Upper lobe of right lung (tissue), 1 donor: ENCODE measurements at regions not wholly inside any gene's neighbourhood (a gene's known extent, or its start where the extent isn't known, plus 50 kb on each side); places are given as distances from the start of the nearest gene placed in this dataset.

Experiments
- ATAC-seq: fragments of 200-7000 bp; cut with Tn5 transposase; one replicate; pipeline ENCODE4 v1.9.1; 2020; ENCODE audit warnings: mild to moderate bottlenecking, moderate library complexity
- DNase-seq: peaks from one replicate; pipeline ENCODE4 v3.0.0-alpha.2; 2020
- H3K27ac ChIP-seq: fragments of 200-600 bp; one replicate; pipeline ENCODE4 v1.8.0; 2022
- H3K27me3 ChIP-seq: fragments of 200-600 bp; one replicate; pipeline ENCODE4 v1.8.0; 2022; ENCODE audit warnings: mild to moderate bottlenecking
- H3K36me3 ChIP-seq: fragments of 200-600 bp; one replicate; pipeline ENCODE4 v1.8.0; 2022
- H3K4me1 ChIP-seq: fragments of 200-600 bp; one replicate; pipeline ENCODE4 v1.8.0; 2022
- H3K4me3 ChIP-seq: fragments of 200-600 bp; one replicate; pipeline ENCODE4 v1.8.0; 2022; ENCODE audit warnings: mild to moderate bottlenecking
- H3K9me3 ChIP-seq: fragments of 200-600 bp; one replicate; pipeline ENCODE4 v1.8.0; 2022
- intact Hi-C: fragments of 100-400 bp; cut with DNase I; formaldehyde crosslinking; loops from one replicate; pipeline ENCODE4 v1.11.0; 2022
- TF ChIP-seq, protein P1 (sequence below): fragments of 200-600 bp; IDR thresholded peaks from one replicate; pipeline ENCODE4 v1.8.0; 2022; ENCODE audit warnings: antibody characterized with exemption
- donor health status: DM: no; HTN: yes; CAD: no; lungs with severe emphysema.

DNA sequence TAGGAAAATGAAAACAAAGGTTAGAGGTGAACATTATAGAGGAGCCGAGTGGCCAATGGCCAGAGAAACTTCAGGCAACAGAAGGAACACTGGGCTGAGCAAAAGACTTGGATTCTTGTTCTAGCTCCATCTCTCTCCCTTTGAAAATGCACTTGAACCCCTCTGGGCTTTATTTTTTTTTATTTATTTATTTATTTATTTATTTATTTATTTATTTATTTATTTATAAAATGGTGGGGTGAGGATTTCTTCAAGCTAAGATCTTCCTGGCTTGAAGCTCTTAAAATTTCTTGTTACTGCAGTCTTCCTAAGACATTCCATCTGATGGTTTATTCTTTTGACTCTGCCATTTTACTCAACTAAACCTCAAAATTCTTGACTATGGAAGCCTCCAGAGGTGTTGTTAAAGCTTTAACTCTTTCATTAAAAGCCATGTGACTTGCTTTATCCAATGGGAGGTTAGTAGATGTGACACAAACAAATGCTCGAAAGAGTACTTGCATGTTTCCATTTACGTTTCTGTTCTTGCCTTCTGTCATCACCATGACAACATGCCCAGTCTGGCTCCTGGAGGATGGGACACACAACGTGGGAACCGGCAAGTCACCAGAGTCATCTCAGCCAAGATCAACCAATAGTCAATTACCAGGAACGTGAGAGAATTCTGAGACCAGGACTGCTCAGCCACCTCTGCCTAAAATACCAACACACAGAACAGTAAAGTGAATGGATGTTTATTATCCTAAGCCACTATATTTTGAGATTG lies 325.2 kb upstream of the CTNNB1 start:
- H3K4me1 ChIP-seq: peaks cover 32% of the 10 kb centered on the region
- no peak overlapping the region for H3K4me3 ChIP-seq
- no peaks in the 10 kb centered on the region for H3K36me3 ChIP-seq
- no peak overlapping the region for H3K27ac ChIP-seq
- no peaks in the 10 kb centered on the region for H3K27me3 ChIP-seq
- ATAC-seq (no peak), DNase-seq (no peak)
- TF ChIP-seq, protein P1, sequence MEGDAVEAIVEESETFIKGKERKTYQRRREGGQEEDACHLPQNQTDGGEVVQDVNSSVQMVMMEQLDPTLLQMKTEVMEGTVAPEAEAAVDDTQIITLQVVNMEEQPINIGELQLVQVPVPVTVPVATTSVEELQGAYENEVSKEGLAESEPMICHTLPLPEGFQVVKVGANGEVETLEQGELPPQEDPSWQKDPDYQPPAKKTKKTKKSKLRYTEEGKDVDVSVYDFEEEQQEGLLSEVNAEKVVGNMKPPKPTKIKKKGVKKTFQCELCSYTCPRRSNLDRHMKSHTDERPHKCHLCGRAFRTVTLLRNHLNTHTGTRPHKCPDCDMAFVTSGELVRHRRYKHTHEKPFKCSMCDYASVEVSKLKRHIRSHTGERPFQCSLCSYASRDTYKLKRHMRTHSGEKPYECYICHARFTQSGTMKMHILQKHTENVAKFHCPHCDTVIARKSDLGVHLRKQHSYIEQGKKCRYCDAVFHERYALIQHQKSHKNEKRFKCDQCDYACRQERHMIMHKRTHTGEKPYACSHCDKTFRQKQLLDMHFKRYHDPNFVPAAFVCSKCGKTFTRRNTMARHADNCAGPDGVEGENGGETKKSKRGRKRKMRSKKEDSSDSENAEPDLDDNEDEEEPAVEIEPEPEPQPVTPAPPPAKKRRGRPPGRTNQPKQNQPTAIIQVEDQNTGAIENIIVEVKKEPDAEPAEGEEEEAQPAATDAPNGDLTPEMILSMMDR: no peak
- intact Hi-C loops: no loop called here
- H3K9me3 ChIP-seq: no peaks in the 10 kb centered on the region

DNA sequence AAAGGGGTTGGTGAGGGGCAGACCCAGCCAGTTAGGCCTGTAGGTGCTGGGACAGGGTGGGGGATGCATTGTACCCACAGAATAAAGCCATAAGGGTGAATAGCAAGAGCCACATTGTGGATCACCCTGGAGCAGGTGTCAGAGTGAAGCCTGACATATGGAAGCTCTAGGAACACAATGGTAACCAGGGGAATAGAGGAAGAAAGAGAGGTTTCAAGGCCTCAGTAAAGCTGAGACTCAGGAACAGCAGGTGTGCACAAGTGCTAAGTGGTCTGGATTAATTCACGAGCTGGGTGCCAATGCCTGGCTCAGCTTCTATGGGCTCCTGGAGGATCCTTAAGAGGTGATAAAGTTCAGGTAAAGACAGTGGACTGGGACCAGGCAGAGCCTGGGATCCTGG lies 323.7 kb upstream of the CTNNB1 start:
- Histone ChIP-seq H3K9me3 (no peaks in the 10 kb centered on the region), H3K27me3 (no peaks in the 10 kb centered on the region), H3K4me3 (no peak overlapping the region), H3K27ac (no peak overlapping the region), H3K4me1 (peaks cover 37% of the 10 kb centered on the region), H3K36me3 (no peaks in the 10 kb centered on the region)
- DNase-seq (no peak), ATAC-seq (no peak)
- TF ChIP-seq, protein P1: no peak
- intact Hi-C loops: no loop called here

DNA sequence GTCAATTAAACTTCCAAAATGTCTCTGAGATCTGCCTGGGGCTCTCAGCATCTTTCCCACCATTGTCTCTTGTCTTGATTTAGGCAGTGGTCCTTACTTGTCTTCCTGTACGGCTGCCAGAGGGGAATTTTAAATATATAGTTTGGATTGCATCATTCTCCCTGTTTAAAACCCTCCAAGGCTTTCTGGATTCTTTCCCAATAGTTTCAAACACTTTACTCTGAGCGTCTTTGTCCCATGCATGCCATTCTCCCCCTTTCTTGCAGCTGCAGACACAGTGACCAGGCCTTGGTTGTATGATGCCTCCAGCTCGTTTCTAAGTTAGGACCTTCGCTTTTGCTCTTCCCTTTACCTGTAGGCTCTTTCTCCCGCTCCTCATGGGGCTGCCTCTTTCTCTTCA lies 323.3 kb upstream of the CTNNB1 start:
- no peak for ATAC-seq
- H3K27ac ChIP-seq: peak overlapping the region; percentile 1

DNA sequence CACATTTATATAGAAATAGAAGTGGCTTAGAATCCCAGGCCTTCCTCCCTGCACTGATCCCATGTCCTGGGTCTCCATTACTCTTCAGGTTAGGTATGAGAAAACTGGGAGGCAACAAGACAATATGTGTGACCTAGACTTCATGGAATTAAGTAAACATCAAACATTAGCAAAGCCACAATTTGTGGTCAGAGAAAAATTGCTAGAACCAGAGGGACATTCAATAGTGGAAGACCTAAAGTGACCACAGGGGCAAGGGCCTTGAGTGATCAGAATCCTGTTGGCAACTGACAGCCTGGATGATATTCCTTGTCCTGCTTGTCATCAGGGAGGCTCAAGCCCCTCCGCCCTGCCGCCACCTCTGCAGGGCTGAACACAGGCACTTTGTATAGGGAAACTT lies 322.8 kb upstream of the CTNNB1 start:
- no peak overlapping the region for H3K4me3 ChIP-seq
- H3K9me3 ChIP-seq: no peaks in the 10 kb centered on the region
- DNase-seq (no peak), ATAC-seq (no peak)
- no peaks in the 10 kb centered on the region for H3K36me3 ChIP-seq
- H3K4me1 ChIP-seq: peaks cover 37% of the 10 kb centered on the region
- TF ChIP-seq, protein P1: no peak
- intact Hi-C loops: no loop called here
- peak overlapping the region; percentile 1 for H3K27ac ChIP-seq
- no peaks in the 10 kb centered on the region for H3K27me3 ChIP-seq

More for the DNA sequence above, 323.3 kb upstream of the CTNNB1 start:
- Histone ChIP-seq H3K9me3 (no peaks in the 10 kb centered on the region), H3K4me3 (no peak overlapping the region), H3K4me1 (peaks cover 37% of the 10 kb centered on the region), H3K27me3 (no peaks in the 10 kb centered on the region), H3K36me3 (no peaks in the 10 kb centered on the region)
- no peak for DNase-seq
- intact Hi-C loops: no loop called here
- TF ChIP-seq, protein P1: no peak

DNA sequence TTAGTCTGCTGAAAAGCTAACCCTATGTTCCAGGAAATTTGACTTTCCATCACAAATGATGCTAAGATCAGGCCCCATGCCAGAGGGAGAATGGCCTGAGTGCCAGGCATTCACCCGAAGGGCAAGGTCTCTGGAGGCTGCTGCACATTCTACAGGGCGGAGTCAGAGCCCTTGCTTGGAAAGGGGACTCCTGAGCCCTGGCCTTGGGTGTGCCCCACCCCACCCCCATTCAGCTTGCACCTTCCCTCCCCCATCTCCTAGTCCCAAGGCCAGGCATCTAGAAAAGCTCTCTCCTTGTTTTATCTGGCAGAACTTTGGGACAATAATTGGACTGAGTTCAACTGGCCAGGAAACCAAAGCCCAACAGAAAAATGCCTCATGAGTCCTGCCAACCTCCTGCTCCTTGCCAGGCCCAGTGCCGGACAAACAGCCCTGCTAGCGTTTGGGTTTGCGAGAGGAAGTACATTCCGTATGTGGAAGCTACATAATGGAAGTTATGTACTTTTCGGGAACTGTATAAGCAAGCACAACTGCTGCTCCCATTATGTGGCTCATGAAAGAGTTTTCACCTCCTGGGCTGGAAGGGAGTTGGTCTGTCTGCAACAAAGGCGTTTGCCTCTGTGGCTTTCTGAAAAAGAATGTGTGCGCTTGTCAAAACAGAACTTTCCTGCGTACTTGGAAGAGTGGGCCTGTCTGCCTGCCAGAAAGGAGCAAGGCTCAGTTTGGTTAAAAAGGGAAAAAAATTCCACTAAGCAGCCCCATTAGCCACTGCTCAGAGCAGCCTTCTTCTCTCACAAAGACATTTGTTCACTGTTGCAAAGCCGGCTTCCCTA lies 321.5 kb upstream of the CTNNB1 start:
- DNase-seq: peak; percentile 72
- ATAC-seq: peak; percentile 91
- Histone ChIP-seq H3K4me3 (no peak overlapping the region), H3K27me3 (no peaks in the 10 kb centered on the region), H3K4me1 (peaks cover 37% of the 10 kb centered on the region), H3K9me3 (no peaks in the 10 kb centered on the region), H3K27ac (peak overlapping the region; percentile 70), H3K36me3 (no peaks in the 10 kb centered on the region)
- intact Hi-C loops: no loop called here
- TF ChIP-seq, protein P1: no peak
